Left ventricle myocardium inferior (tissue), 1 donor: ENCODE measurements at regions not wholly inside any gene's neighbourhood (a gene's known extent, or its start where the extent isn't known, plus 50 kb on each side); places are given as distances from the start of the nearest gene placed in this dataset.
"Not testable (repeated sequence)": the region's sequence is repeated elsewhere in the genome, so short reads cannot be mapped to it uniquely, and the experiment has no call there.

Experiments
- DNase-seq: peaks from one replicate; pipeline ENCODE4 v3.0.0-alpha.2; 2020
- H3K27ac ChIP-seq: fragments of 200-600 bp; replicated peaks from 2 replicates; pipeline ENCODE4 v1.8.0; 2021
- H3K27me3 ChIP-seq: fragments of 200-600 bp; 2 replicates; pipeline ENCODE4 v1.8.0; 2021; ENCODE audit warnings: low read depth
- H3K36me3 ChIP-seq: fragments of 200-600 bp; 2 replicates; pipeline ENCODE4 v1.8.0; 2021
- H3K4me1 ChIP-seq: fragments of 200-600 bp; 2 replicates; pipeline ENCODE4 v1.8.0; 2021
- H3K4me3 ChIP-seq: fragments of 200-600 bp; 2 replicates; pipeline ENCODE4 v1.8.0; 2021; ENCODE audit warnings: mild to moderate bottlenecking, moderate library complexity
- H3K9me3 ChIP-seq: fragments of 200-600 bp; replicated peaks from 2 replicates; pipeline ENCODE4 v1.8.0; 2021
- CTCF ChIP-seq: fragments of 200-600 bp; IDR thresholded peaks from 2 replicates; pipeline ENCODE4 v1.8.0; 2021; ENCODE audit warnings: antibody characterized with exemption, mild to moderate bottlenecking, borderline replicate concordance
- intact Hi-C: fragments of 100-400 bp; cut with micrococcal nuclease; formaldehyde crosslinking; loops from one replicate; pipeline ENCODE4 v1.11.0; 2022
- donor health status: DM: no; HTN: yes; CAD: no; lungs with severe emphysema.

- Histone ChIP-seq H3K4me3 (no peak overlapping the region), H3K36me3 (no peaks in the 10 kb centered on the region), H3K4me1 (no peaks in the 10 kb centered on the region), H3K27me3 (no peaks in the 10 kb centered on the region), H3K27ac (no peak overlapping the region), H3K9me3 (no peaks in the 10 kb centered on the region)
- intact Hi-C loops: no loop called here
- DNase-seq: no peak
- no peak for TF ChIP-seq CTCF
These were observed 477.0 kb upstream of the CHORDC1 start for GRCh38 chr11:90699791-90700400.

- Histone ChIP-seq H3K27me3 (no peaks in the 10 kb centered on the region), H3K36me3 (no peaks in the 10 kb centered on the region), H3K4me1 (no peaks in the 10 kb centered on the region), H3K27ac (no peak overlapping the region), H3K9me3 (no peaks in the 10 kb centered on the region), H3K4me3 (no peak overlapping the region)
- TF ChIP-seq CTCF: no peak
- intact Hi-C loops: no loop called here
- DNase-seq: no peak
These were observed 475.4 kb upstream of the CHORDC1 start for GRCh38 chr11:90698238-90698637.

- intact Hi-C loops, DNase-seq, H3K27ac ChIP-seq, H3K9me3 ChIP-seq, H3K4me3 ChIP-seq, H3K36me3 ChIP-seq, H3K4me1 ChIP-seq, H3K27me3 ChIP-seq: not testable (repeated sequence)
These were observed 452.6 kb upstream of the CHORDC1 start for GRCh38 chr11:90675496-90675895.

- Histone ChIP-seq H3K9me3 (no peaks in the 10 kb centered on the region), H3K27ac (no peak overlapping the region), H3K36me3 (no peaks in the 10 kb centered on the region), H3K27me3 (no peaks in the 10 kb centered on the region), H3K4me3 (no peak overlapping the region), H3K4me1 (no peaks in the 10 kb centered on the region)
- intact Hi-C loops: no loop called here
- no peak for DNase-seq
- TF ChIP-seq CTCF: no peak
These were observed 446.2 kb upstream of the CHORDC1 start for GRCh38 chr11:90669094-90669493.

GRCh38 chr11:90668502-90668901 lies 445.7 kb upstream of the CHORDC1 start:
- Histone ChIP-seq H3K9me3 (no peaks in the 10 kb centered on the region), H3K4me1 (no peaks in the 10 kb centered on the region), H3K36me3 (no peaks in the 10 kb centered on the region), H3K4me3 (no peak overlapping the region), H3K27me3 (no peaks in the 10 kb centered on the region), H3K27ac (no peak overlapping the region)
- no peak for DNase-seq
- no peak for TF ChIP-seq CTCF
- intact Hi-C loops: no loop called here

GRCh38 chr11:90661233-90661632 lies 438.4 kb upstream of the CHORDC1 start:
- DNase-seq: no peak
- Histone ChIP-seq H3K36me3 (no peaks in the 10 kb centered on the region), H3K27me3 (no peaks in the 10 kb centered on the region), H3K27ac (no peak overlapping the region), H3K4me1 (no peaks in the 10 kb centered on the region), H3K9me3 (no peaks in the 10 kb centered on the region), H3K4me3 (no peak overlapping the region)
- intact Hi-C loops: no loop called here
- no peak for TF ChIP-seq CTCF
